GM13977 (cell line): ENCODE measurements at regions not wholly inside any gene's neighbourhood (a gene's known extent, or its start where the extent isn't known, plus 50 kb on each side); places are given as distances from the start of the nearest gene placed in this dataset.

ENCODE experiments used
- DNase-seq: peaks from one replicate; pipeline ENCODE4 v3.0.0; 2012; ENCODE audit warnings: low spot score
- CTCF ChIP-seq: IDR thresholded peaks from 2 replicates; pipeline ENCODE4 v1.5.1; 2012; ENCODE audit warnings: mild to moderate bottlenecking, control low read depth; ENCODE audit not compliant: insufficient read depth; ENCODE audit errors: extremely low read depth, missing control alignments
- in situ Hi-C: fragments of 300-500 bp; cut with MboI; formaldehyde crosslinking; loops from one replicate; pipeline ENCODE4 v1.12.0; 2022; ENCODE audit warnings: low sequenced_read_pairs, low pct_unique_long_range_greater_than_20kb, mixed read lengths, inconsistent platforms; ENCODE audit not compliant: unreplicated experiment

GRCh38 chr11:8749202-8749601 lies 66.6 kb downstream of the RPL27A start:
- TF ChIP-seq CTCF, result no peak
- in situ Hi-C loops, result no loop called here
- no peak for DNase-seq

DNA sequence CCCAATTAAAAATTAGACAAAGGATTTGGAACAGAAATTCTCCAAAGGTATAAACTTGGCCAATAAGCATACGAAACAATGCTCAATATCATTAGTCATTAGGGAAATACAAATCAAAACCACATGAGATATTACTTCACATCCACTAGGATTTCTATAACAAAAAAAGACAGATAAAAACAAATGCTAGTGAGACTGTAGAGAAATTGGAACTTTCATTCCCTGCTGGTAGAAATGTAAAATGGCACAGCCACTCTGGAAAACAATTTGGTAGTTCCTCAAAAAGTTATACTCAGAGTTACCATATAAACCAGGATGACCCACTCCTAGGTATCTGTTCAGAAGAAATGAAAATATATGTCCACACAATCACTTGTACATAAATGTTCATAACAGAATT lies 71.6 kb downstream of the RPL27A start:
- DNase-seq, result no peak
- in situ Hi-C loops, result no loop called here
- TF ChIP-seq CTCF, result no peak

DNA sequence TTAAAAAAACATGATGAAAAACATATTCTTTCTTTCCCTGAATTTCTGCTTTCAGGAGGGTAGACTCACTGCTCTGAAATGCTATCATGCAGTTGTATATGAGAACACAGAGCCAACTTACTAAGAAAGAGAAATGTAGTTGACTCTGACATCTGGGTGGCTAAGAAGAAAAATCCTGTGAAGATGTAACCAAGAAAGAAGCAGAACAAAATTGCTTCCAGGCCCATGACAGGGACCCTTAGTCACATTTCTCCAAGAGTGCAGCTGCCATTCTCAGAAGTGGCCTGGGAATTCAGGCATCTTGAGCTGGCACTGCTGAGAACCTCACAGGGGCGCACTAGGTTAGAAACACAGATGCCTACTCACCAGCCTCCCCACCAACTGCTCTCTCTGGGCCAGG lies 73.6 kb downstream of the RPL27A start:
- DNase-seq, result no peak
- in situ Hi-C loops, result no loop called here
- TF ChIP-seq CTCF, result no peak

DNA sequence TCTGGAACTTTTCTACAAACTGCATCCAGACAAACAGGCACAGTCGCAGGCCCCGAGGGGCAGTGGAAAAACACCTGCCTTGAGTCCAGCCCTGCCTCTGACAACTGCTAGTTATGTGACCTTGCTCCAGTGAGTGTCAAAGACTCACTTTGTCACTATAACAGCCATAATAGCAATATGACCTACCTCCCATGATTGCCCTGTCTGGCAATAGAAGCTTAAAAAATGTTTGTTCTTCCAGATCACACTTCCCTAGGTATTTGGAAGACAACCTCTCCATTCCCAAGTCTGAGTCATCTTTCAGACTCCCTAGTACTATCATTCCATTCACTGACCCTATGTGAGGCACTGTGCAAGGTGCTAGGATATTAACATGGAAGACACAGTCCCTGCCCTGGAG lies 74.5 kb downstream of the RPL27A start:
- TF ChIP-seq CTCF, result no peak
- in situ Hi-C loops, result no loop called here
- DNase-seq, result no peak

DNA sequence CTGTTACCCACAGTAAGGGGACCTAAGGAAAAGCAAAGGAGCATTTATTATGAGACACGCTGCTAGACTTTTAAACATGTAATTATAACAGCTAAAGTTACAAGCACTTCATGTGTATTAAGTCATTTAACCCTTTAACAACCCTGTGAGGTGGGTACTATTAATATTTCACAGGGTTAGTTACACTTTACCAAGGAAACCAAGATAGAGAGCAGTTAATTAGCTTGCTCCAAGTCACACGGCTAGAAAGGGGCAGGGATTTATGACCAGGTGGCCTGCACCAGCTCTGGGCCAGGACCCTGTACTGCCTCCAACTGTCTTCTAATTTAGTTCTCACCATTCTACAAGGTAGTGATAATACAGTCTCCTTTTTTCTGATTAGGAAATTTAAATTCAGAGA lies 74.9 kb downstream of the RPL27A start:
- DNase-seq, result no peak
- in situ Hi-C loops, result no loop called here
- no peak for TF ChIP-seq CTCF

DNA sequence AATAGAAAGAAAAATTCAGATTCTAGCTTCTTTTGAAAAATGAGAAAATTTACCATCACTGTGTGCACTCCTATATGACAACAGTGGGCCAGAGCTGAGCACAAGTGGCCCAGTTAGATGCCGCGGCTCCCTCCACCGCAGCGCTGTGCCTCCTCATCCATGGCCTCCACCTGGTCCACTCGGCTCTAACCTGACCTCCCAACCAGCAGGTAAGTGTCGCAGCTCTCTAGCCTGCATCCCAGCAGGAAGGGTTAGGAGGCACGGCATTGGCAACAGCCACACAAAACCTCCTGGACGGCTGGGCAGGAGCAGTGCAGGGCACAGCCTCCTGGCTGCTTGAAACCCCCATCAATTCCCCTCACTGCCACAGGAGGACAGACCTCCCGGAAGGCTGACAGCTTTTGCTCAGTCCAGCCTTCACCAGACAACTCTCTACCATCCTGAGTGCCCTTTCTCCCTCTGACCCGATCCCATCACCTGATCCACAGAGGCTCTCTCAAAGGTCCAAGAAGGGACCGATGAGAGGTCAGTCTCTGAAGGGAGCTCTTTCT lies 76.1 kb downstream of the RPL27A start:
- in situ Hi-C loops, result no loop called here
- no peak for TF ChIP-seq CTCF
- no peak for DNase-seq

DNA sequence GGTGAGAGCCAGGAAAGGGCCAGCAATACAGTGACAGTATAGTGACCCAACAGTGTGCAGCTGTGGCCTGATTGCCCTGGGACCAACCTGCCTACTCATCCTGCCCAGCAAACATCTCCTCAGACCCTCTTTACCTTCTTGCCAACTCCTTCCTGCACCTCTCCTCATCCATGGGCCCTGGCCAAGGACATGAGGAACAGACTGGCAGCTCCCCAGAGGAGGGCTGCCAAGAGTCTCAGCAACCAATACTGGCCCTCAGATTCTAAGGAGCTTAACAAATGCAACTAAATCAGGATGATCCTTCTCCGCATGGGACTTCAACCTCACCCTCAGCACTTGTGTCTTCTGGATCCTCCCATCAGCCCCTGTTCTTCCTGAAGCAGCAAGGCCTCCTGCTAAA lies 77.0 kb downstream of the RPL27A start:
- no peak for DNase-seq

More for the DNA sequence above, 77.0 kb downstream of the RPL27A start:
- in situ Hi-C loops, result no loop called here
- no peak for TF ChIP-seq CTCF
